ENCODE measurements at regions not wholly inside any gene's neighbourhood (a gene's known extent, or its start where the extent isn't known, plus 50 kb on each side); places are given as distances from the start of the nearest gene placed in this dataset.

GRCh38 chr10:130233426-130233825 lies 97.2 kb downstream of the GLRX3 start:
- TF ChIP-seq EP300 (IDR thresholded peaks at IDR 0.05) (no peak), POLR2A (IDR thresholded peaks at IDR 0.05) (no peak), CTCF (IDR thresholded peaks at IDR 0.05) (no peak)
- WGBS, 2 donors = 37 to 61% methylated on average over 8 of the region's 8 CpGs
- peaks cover 0 to 11% (median under 1%) of the 10 kb centered on the region in 4 donors for H3K9me3 ChIP-seq
- no peak overlapping the region for H3K27ac ChIP-seq
- no peaks in the 10 kb centered on the region for H3K4me1 ChIP-seq
- no peaks in the 10 kb centered on the region for H3K27me3 ChIP-seq
- DNase-seq (ENCODE audit: low spot score in 2 of 2) = no peak
- H3K36me3 ChIP-seq = no peaks in the 10 kb centered on the region
- H3K4me3 ChIP-seq = no peak overlapping the region

- Histone ChIP-seq H3K27ac (no peak overlapping the region), H3K4me3 (no peak overlapping the region), H3K4me1 (no peaks in the 10 kb centered on the region), H3K36me3 (no peaks in the 10 kb centered on the region), H3K27me3 (no peaks in the 10 kb centered on the region), H3K9me3 (peaks cover 0 to 13% (median 3%) of the 10 kb centered on the region in 4 donors)
- DNase-seq (ENCODE audit: low spot score in 2 of 2) = no peak
- WGBS, 2 donors = 78 to 79% methylated on average over 10 of the region's 10 CpGs
- no peak for TF ChIP-seq CTCF (IDR thresholded peaks at IDR 0.05)
Measured at GRCh38 chr10:130234171-130234965, 98.2 kb downstream of the GLRX3 start.

- no peaks in the 10 kb centered on the region for H3K27me3 ChIP-seq
- 71 to 93% methylated on average over 1 of the region's 1 CpG for WGBS, 2 donors
- H3K9me3 ChIP-seq = peaks cover 0 to 25% (median 4%) of the 10 kb centered on the region in 4 donors
- H3K36me3 ChIP-seq = no peaks in the 10 kb centered on the region
- DNase-seq (ENCODE audit: low spot score in 2 of 2) = no peak
- H3K27ac ChIP-seq = no peak overlapping the region
- no peak for TF ChIP-seq POLR2A (IDR thresholded peaks at IDR 0.05)
- TF ChIP-seq EP300 (IDR thresholded peaks at IDR 0.05) = no peak
- TF ChIP-seq CTCF (IDR thresholded peaks at IDR 0.05) = no peak
- no peak overlapping the region for H3K4me3 ChIP-seq
- H3K4me1 ChIP-seq = no peaks in the 10 kb centered on the region
Measured at GRCh38 chr10:130236711-130237110, 100.5 kb downstream of the GLRX3 start.

DNA sequence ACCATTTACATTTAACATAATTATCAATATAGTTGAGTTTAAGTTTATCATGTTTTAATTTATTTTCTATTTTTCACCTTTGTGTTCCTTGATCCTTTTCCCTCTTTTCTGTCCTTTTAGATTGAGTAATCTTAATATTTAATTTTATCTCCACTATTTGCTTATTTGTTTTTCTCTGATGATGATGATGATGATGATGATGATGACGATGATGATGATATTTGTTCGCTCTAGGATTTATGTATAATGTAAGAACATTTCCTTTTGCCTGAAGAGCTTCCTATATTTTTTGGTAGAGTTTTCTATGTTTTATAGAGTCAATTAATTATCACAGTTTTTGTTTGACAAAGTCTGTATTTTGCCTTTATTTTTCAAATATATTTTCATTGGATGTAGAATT lies 104.2 kb downstream of the GLRX3 start:
- Histone ChIP-seq H3K4me1 (no peaks in the 10 kb centered on the region), H3K9me3 (peaks cover 0 to 31% (median 4%) of the 10 kb centered on the region in 4 donors), H3K36me3 (no peaks in the 10 kb centered on the region), H3K4me3 (no peak overlapping the region), H3K27me3 (no peaks in the 10 kb centered on the region), H3K27ac (no peak overlapping the region)
- 89 to 92% methylated on average over 2 of the region's 2 CpGs for WGBS, 2 donors
- no peak for DNase-seq (ENCODE audit: low spot score in 2 of 2)
- TF ChIP-seq EP300 (IDR thresholded peaks at IDR 0.05) (no peak), CTCF (IDR thresholded peaks at IDR 0.05) (no peak), POLR2A (IDR thresholded peaks at IDR 0.05) (no peak)

GRCh38 chr10:130242513-130242912 lies 106.3 kb downstream of the GLRX3 start:
- no peak for DNase-seq (ENCODE audit: low spot score in 2 of 2)
- H3K4me1 ChIP-seq = no peaks in the 10 kb centered on the region
- H3K4me3 ChIP-seq = no peak overlapping the region
- TF ChIP-seq POLR2A (IDR thresholded peaks at IDR 0.05) = no peak
- no peak for TF ChIP-seq CTCF (IDR thresholded peaks at IDR 0.05)
- TF ChIP-seq EP300 (IDR thresholded peaks at IDR 0.05) = no peak
- whole genome bisulfite sequencing, 2 donors = 32 to 48% methylated on average over 3 of the region's 3 CpGs
- peaks cover 0 to 28% (median 4%) of the 10 kb centered on the region in 4 donors for H3K9me3 ChIP-seq
- no peak overlapping the region for H3K27ac ChIP-seq
- no peaks in the 10 kb centered on the region for H3K27me3 ChIP-seq
- no peaks in the 10 kb centered on the region for H3K36me3 ChIP-seq
